ENCODE measurements at regions not wholly inside any gene's neighbourhood (a gene's known extent, or its start where the extent isn't known, plus 50 kb on each side); places are given as distances from the start of the nearest gene placed in this dataset.

- no peak for DNase-seq (ENCODE audit: extremely low spot score)
- POLR2A ChIA-PET, result no interaction called here
- CTCF ChIA-PET, result no interaction called here
- TF ChIP-seq BHLHE40 (IDR thresholded peaks at IDR 0.05; ENCODE audit: borderline replicate concordance) (no peak), SUZ12 (IDR thresholded peaks at IDR 0.05) (no peak), ZNF384 (IDR thresholded peaks at IDR 0.05) (no peak), HDGF (IDR thresholded peaks at IDR 0.05; ENCODE audit: borderline replicate concordance) (no peak), FOXA1 (IDR thresholded peaks at IDR 0.05) (no peak), FOXM1 (IDR thresholded peaks at IDR 0.05; ENCODE audit: borderline replicate concordance) (no peak), SP1 (IDR thresholded peaks at IDR 0.05) (no peak), FOXK2 (IDR thresholded peaks at IDR 0.05) (no peak), ELF4 (IDR thresholded peaks at IDR 0.05) (no peak), NFRKB (IDR thresholded peaks at IDR 0.05) (no peak), L3MBTL2 (conservative IDR thresholded peaks at IDR 0.05) (no peak)
- TF ChIP-seq, protein P1, sequence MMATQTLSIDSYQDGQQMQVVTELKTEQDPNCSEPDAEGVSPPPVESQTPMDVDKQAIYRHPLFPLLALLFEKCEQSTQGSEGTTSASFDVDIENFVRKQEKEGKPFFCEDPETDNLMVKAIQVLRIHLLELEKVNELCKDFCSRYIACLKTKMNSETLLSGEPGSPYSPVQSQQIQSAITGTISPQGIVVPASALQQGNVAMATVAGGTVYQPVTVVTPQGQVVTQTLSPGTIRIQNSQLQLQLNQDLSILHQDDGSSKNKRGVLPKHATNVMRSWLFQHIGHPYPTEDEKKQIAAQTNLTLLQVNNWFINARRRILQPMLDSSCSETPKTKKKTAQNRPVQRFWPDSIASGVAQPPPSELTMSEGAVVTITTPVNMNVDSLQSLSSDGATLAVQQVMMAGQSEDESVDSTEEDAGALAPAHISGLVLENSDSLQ (IDR thresholded peaks at IDR 0.05), result no peak
Observed at GRCh38 chr10:131019696-131020095, 291.8 kb downstream of the TCERG1L start.

- no peak for DNase-seq (ENCODE audit: extremely low spot score)
- CTCF ChIA-PET, result no interaction called here
- POLR2A ChIA-PET, result no interaction called here
- TF ChIP-seq BHLHE40 (IDR thresholded peaks at IDR 0.05; ENCODE audit: borderline replicate concordance) (no peak), FOXK2 (IDR thresholded peaks at IDR 0.05) (no peak), SP1 (IDR thresholded peaks at IDR 0.05) (no peak), SUZ12 (IDR thresholded peaks at IDR 0.05) (no peak), FOXA1 (IDR thresholded peaks at IDR 0.05) (no peak), CTBP1 (IDR thresholded peaks at IDR 0.05; ENCODE audit: borderline replicate concordance) (no peak), FOXM1 (IDR thresholded peaks at IDR 0.05; ENCODE audit: borderline replicate concordance) (no peak), ZNF384 (IDR thresholded peaks at IDR 0.05) (no peak), HDGF (IDR thresholded peaks at IDR 0.05; ENCODE audit: borderline replicate concordance) (no peak), ELF4 (IDR thresholded peaks at IDR 0.05) (no peak), TARDBP (IDR thresholded peaks at IDR 0.05) (no peak)
- TF ChIP-seq, protein P1 (IDR thresholded peaks at IDR 0.05), result no peak
Observed at GRCh38 chr10:131020775-131021174, 290.7 kb downstream of the TCERG1L start.

GRCh38 chr10:131021246-131021895 is 290.1 kb downstream of the TCERG1L start:
- ChIA-PET POLR2A (no interaction called here), CTCF (no interaction called here)
- TF ChIP-seq FOXM1 (IDR thresholded peaks at IDR 0.05; ENCODE audit: borderline replicate concordance) (no peak), TARDBP (IDR thresholded peaks at IDR 0.05) (no peak), ZNF384 (IDR thresholded peaks at IDR 0.05) (no peak), LEF1 (IDR thresholded peaks at IDR 0.05; ENCODE audit: borderline replicate concordance) (no peak), FOXA1 (IDR thresholded peaks at IDR 0.05) (no peak), CTBP1 (IDR thresholded peaks at IDR 0.05; ENCODE audit: borderline replicate concordance) (no peak), ARNT (IDR thresholded peaks at IDR 0.05) (no peak)
- no peak for DNase-seq (ENCODE audit: extremely low spot score)

- POLR2A ChIA-PET, result no interaction called here
- no peak for TF ChIP-seq SUZ12 (IDR thresholded peaks at IDR 0.05)
- no peak for TF ChIP-seq ELF4 (IDR thresholded peaks at IDR 0.05)
- no peak for TF ChIP-seq FOXK2 (IDR thresholded peaks at IDR 0.05)
- TF ChIP-seq ZNF384 (IDR thresholded peaks at IDR 0.05), result no peak
- no peak for TF ChIP-seq TARDBP (IDR thresholded peaks at IDR 0.05)
- TF ChIP-seq CTBP1 (IDR thresholded peaks at IDR 0.05; ENCODE audit: borderline replicate concordance), result no peak
- TF ChIP-seq BHLHE40 (IDR thresholded peaks at IDR 0.05; ENCODE audit: borderline replicate concordance), result no peak
- TF ChIP-seq NFRKB (IDR thresholded peaks at IDR 0.05), result no peak
- TF ChIP-seq ARNT (IDR thresholded peaks at IDR 0.05), result no peak
- no peak for TF ChIP-seq SP1 (IDR thresholded peaks at IDR 0.05)
- TF ChIP-seq, protein P1 (IDR thresholded peaks at IDR 0.05), result no peak
- no peak for TF ChIP-seq FOXM1 (IDR thresholded peaks at IDR 0.05; ENCODE audit: borderline replicate concordance)
- DNase-seq (ENCODE audit: extremely low spot score), result no peak
- CTCF ChIA-PET, result no interaction called here
Observed at GRCh38 chr10:131021969-131022368, 289.6 kb downstream of the TCERG1L start.

DNA sequence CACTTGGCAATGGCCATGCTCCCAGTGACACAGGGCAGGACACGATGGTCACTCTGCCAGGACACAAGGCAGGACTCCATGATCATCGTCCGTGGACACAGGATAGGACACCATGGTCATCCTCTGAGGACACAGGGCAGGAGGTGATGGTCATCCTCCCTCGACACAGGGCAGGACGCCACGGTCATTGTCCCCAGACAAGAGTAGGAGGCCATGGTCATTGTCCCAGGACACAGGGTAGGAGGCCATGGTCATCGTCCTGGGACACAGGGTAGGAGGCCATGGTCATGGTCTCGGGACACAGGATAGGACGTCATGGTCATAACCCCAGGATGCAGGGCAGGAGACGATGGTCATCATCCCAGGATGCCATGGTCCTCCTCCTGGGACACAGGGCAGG is 289.2 kb downstream of the TCERG1L start:
- TF ChIP-seq CTBP1 (IDR thresholded peaks at IDR 0.05; ENCODE audit: borderline replicate concordance), result no peak
- TF ChIP-seq ARNT (IDR thresholded peaks at IDR 0.05), result no peak
- TF ChIP-seq FOXA1 (IDR thresholded peaks at IDR 0.05), result no peak
- no peak for TF ChIP-seq LEF1 (IDR thresholded peaks at IDR 0.05; ENCODE audit: borderline replicate concordance)
- TF ChIP-seq ZNF384 (IDR thresholded peaks at IDR 0.05), result no peak
- TF ChIP-seq FOXM1 (IDR thresholded peaks at IDR 0.05; ENCODE audit: borderline replicate concordance), result no peak
- TF ChIP-seq L3MBTL2 (conservative IDR thresholded peaks at IDR 0.05), result no peak
- no peak for TF ChIP-seq SP1 (IDR thresholded peaks at IDR 0.05)
- no peak for TF ChIP-seq NFRKB (IDR thresholded peaks at IDR 0.05)
- no peak for TF ChIP-seq TARDBP (IDR thresholded peaks at IDR 0.05)
- TF ChIP-seq, protein P1 (IDR thresholded peaks at IDR 0.05), result no peak
- TF ChIP-seq BHLHE40 (IDR thresholded peaks at IDR 0.05; ENCODE audit: borderline replicate concordance), result no peak
- TF ChIP-seq ELF4 (IDR thresholded peaks at IDR 0.05), result no peak
- no peak for TF ChIP-seq SUZ12 (IDR thresholded peaks at IDR 0.05)
- POLR2A ChIA-PET, result no interaction called here
- CTCF ChIA-PET, result no interaction called here
- DNase-seq (ENCODE audit: extremely low spot score), result no peak

GRCh38 chr10:131022981-131023380 is 288.5 kb downstream of the TCERG1L start:
- no peak for DNase-seq (ENCODE audit: extremely low spot score)
- CTCF ChIA-PET, result no interaction called here
- POLR2A ChIA-PET, result no interaction called here
- TF ChIP-seq TARDBP (IDR thresholded peaks at IDR 0.05) (no peak), ZNF384 (IDR thresholded peaks at IDR 0.05) (no peak), FOXK2 (IDR thresholded peaks at IDR 0.05) (no peak), BHLHE40 (IDR thresholded peaks at IDR 0.05; ENCODE audit: borderline replicate concordance) (no peak), CTBP1 (IDR thresholded peaks at IDR 0.05; ENCODE audit: borderline replicate concordance) (no peak), L3MBTL2 (conservative IDR thresholded peaks at IDR 0.05) (no peak)

Data from HEK293T (cell line).